Fibroblast of skin of right biceps (primary cell): ENCODE measurements at regions not wholly inside any gene's neighbourhood (a gene's known extent, or its start where the extent isn't known, plus 50 kb on each side); places are given as distances from the start of the nearest gene placed in this dataset.
A peak's percentile ranks its signal among the peaks of the same experiment; 100 is the strongest.

Experiments used
- DNase-seq: peaks from one replicate; pipeline ENCODE4 v3.0.0-alpha.2; 2013

- no peak for DNase-seq
These were observed 796.0 kb downstream of the SLC16A7 start for GRCh38 chr12:60391791-60392190.

GRCh38 chr12:60393093-60393492, 797.3 kb downstream of the SLC16A7 start:
- DNase-seq = no peak

GRCh38 chr12:60394665-60395064, 798.8 kb downstream of the SLC16A7 start:
- DNase-seq = peak; percentile 93

GRCh38 chr12:60398547-60398946, 802.7 kb downstream of the SLC16A7 start:
- DNase-seq = no peak

GRCh38 chr12:60399064-60399463, 803.2 kb downstream of the SLC16A7 start:
- DNase-seq = no peak

GRCh38 chr12:60402996-60403395, 807.2 kb downstream of the SLC16A7 start:
- no peak for DNase-seq

- DNase-seq = no peak
These were observed 819.5 kb downstream of the SLC16A7 start for GRCh38 chr12:60415351-60415750.

GRCh38 chr12:60419986-60420385, 824.2 kb downstream of the SLC16A7 start:
- DNase-seq = no peak

- peak; percentile 64 for DNase-seq
These were observed 825.9 kb downstream of the SLC16A7 start for GRCh38 chr12:60421741-60422140.

- DNase-seq = no peak
These were observed 841.5 kb downstream of the SLC16A7 start for GRCh38 chr12:60437297-60437696.

- no peak for DNase-seq
These were observed 845.7 kb downstream of the SLC16A7 start for GRCh38 chr12:60441577-60441976.

- DNase-seq = no peak
These were observed 855.6 kb downstream of the SLC16A7 start for GRCh38 chr12:60451457-60451856.

- no peak for DNase-seq
These were observed 869.2 kb downstream of the SLC16A7 start for GRCh38 chr12:60465060-60465459.

GRCh38 chr12:60468546-60468945, 872.7 kb downstream of the SLC16A7 start:
- DNase-seq = peak; percentile 54

- no peak for DNase-seq
These were observed 880.0 kb downstream of the SLC16A7 start for GRCh38 chr12:60475825-60476224.

- DNase-seq = no peak
These were observed 891.5 kb downstream of the SLC16A7 start for GRCh38 chr12:60487284-60487683.

GRCh38 chr12:60489071-60489470, 893.2 kb downstream of the SLC16A7 start:
- peak; percentile 43 for DNase-seq

GRCh38 chr12:60494244-60494643, 898.4 kb downstream of the SLC16A7 start:
- DNase-seq = peak; percentile 68

- no peak for DNase-seq
These were observed 902.8 kb downstream of the SLC16A7 start for GRCh38 chr12:60498656-60499055.

GRCh38 chr12:60501124-60501729, 905.4 kb downstream of the SLC16A7 start:
- DNase-seq = peak; percentile 51

GRCh38 chr12:60522684-60523400, 927.0 kb downstream of the SLC16A7 start:
- no peak for DNase-seq

- no peak for DNase-seq
These were observed 933.4 kb downstream of the SLC16A7 start for GRCh38 chr12:60529261-60529660.

GRCh38 chr12:60529723-60530122, 933.9 kb downstream of the SLC16A7 start:
- DNase-seq = no peak

- DNase-seq = peak; percentile 21
These were observed 939.5 kb downstream of the SLC16A7 start for GRCh38 chr12:60535363-60535762.

- no peak for DNase-seq
These were observed 943.8 kb downstream of the SLC16A7 start for GRCh38 chr12:60539592-60539991.
